ENCODE measurements at regions not wholly inside any gene's neighbourhood (a gene's known extent, or its start where the extent isn't known, plus 50 kb on each side); places are given as distances from the start of the nearest gene placed in this dataset.
"Not testable (repeated sequence)": the region's sequence is repeated elsewhere in the genome, so short reads cannot be mapped to it uniquely, and the experiment has no call there.

DNA sequence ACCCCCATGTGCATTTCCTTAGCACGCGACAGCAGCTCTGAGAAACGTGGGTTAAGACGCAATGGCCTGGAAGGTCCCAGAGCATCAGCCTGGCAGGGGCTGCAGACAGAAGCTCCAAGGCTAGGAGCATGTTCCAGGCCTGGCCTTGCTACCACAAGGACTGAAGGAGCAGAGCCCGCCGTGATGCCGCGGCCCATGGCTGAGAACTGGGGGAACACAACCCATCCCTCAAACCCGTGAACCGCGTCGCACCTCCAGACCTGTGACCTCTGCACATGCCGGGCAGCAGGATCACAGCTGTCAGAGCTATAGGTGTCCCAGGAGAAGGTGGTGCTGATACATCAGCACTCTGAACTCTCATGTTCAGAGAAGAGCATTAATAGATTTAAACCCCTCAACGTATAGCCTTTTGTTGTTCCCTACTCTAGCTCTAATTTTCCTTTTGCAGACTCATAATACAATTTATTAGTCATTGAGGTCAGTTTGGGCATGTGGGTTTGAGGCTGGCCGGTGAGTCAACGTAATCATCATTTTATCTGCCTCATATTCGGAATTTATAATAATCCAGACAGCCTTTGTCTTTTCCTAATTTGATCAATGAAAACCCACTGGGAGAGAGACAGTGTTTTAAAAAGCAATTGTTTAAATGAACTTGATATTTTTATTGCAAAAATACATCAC, 222.5 kb upstream of the TCERG1L start:
- no peak for DNase-seq

DNA sequence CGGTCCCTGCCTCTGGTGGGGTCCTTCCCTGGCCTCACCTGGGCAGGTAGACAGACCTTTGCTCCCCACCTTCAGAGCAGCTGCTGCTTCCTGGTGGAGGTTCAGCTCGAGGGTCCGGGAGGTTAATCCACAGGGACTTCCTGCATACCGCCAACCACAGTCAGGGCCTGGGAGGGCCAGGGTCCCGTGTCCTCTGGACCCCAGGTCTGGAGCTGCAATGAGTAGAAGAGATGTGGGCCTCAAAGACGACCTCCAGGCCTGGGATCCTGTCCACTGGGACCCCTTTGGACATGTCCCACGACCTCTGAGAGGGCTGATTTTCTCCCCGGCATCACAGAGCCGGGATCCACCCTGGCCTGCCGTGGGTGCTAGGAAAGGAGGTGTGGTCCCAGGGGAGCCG, 223.3 kb upstream of the TCERG1L start:
- DNase-seq = no peak

DNA sequence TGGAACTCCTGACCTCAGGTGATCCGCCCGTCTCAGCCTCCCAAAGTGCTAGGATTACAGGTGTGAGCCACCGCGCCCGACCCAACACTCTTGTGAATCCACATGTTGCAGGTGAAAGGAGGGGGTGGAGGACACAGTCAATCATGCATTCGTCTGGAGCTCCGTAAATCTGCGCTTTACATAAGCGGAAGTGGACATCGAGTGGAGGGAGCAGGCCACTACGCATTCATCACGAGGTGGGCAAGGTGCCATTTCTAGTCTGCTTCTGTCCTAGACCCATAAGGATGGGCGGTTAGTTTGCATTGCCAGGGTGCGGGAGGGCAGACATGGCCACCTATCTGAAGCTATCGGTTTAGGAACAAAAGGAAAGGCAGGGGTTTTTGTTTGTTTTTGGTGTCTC, 225.2 kb upstream of the TCERG1L start:
- no peak for DNase-seq

DNA sequence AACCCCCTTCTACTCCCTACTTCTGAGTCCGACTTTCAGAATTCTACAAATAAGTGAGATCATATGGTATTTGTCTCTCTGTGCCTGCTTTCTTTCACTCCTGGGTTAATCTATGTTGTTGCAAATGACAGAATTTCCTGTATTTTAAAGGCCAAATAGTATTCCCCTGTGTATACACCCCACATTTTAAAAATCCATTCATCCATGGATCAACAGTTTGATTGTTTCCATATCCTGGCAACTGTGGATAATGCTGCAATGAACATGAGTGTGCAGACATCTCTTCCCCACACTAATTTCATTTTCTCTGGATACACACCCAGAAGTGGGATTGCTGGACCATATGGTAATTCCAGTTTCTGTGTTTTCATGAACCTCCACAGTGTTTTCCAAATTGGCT, 225.8 kb upstream of the TCERG1L start:
- DNase-seq = no peak

DNA sequence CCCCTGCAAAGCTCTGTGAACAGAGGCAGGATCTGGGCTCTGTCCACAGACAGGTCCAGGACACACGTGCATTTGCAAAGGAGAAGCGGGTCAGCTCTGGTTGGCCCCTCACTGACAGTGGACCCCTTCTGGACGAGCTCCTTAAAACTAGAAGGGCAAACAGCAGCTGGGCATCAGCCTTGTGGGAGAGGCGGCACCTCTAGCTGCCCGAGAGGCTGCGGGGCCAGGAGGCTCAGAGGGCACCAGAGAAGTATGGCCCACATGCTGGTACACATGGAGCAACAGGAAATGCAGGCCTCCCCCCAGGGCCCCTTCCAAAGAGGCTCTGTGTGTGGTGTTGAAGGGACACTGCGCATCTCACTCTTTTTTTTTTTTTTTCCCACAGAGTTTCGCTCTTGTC, 233.0 kb upstream of the TCERG1L start:
- no peak for DNase-seq

DNA sequence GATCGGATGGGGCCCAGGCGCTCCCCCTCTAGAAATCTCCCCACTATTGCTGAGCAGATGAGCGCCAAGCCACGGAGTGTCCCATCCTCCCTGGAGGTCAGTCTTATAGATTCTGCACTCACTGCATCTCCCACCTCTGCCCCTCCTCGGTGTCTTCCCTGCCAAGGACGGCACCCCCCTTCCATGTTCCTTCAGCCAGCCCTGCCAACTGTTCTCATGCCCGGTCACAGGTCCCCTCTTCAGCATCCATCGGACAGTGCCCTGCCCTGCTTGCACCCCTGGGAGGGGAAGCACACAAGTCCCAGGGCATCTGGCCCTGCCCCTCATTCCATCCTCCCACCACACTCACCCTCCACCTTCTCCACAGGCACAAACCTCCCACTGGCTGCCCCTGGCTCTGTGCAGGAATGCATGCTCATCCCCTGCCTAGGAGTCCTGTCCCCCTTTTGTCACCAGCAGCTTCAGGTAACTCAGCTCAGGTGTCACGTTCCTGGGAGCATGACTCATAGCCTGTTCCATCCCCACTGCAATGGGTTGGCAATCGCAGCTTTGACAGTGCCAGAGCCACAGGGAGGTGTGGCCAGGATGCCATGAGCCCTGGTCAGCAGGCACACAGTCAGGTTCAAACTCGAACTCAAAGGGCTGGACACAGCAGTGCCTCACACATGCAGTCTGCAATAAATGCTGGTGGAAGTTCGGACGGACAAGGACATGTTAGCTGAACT, 234.7 kb upstream of the TCERG1L start:
- no peak for DNase-seq

DNA sequence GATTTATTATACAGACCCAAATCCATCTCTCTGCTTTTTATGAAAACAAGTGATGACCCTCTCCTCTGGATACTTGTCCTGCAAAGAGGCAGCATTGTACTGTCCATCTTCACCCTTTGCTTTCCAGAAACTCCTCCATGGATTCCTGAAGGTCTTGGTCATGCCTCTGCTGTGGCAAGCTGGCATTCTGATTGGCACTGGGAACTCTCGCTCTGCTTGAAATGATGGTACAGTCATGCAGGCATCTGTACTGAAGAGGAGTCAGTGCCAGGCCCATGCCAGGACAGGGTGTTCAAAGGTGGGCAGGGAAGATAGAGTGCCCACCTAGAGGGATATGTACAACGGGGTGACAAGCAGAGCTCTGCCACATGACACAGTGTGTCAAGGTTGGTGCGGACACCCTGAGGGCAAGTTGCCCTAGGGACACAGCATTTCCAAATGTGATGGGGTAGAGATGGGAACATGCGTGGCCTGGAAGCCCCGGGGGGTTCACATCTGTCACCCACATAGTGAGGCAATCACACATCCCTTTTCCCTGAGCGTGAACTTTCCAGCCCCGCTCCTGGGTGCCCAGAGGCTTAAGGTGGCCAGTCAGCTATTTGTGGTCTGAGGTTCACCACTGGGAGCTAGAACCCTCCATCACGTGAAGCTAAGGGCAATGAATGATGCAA, 235.7 kb upstream of the TCERG1L start:
- DNase-seq = peak in 1 of 2 experiments; percentile 8

DNA sequence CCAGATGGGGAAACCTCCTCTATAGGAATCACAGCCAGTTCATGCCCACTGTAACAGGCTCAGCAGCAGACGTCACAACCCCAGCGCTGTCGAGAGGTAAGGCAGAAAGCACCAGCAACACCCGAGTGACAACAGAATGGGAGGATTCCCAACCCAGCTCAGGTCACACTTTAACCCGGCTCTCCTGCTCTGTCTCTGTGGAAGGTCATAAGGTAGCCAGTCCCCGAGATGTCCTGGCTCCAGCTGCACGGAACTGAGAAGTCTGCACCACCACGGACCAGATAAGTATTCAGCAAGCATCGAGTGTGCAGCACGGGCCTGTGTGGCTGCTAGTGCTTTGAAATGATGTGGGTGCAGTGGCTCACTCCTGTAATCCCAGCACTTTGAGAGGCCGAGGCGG, 236.7 kb upstream of the TCERG1L start:
- no peak for DNase-seq

DNA sequence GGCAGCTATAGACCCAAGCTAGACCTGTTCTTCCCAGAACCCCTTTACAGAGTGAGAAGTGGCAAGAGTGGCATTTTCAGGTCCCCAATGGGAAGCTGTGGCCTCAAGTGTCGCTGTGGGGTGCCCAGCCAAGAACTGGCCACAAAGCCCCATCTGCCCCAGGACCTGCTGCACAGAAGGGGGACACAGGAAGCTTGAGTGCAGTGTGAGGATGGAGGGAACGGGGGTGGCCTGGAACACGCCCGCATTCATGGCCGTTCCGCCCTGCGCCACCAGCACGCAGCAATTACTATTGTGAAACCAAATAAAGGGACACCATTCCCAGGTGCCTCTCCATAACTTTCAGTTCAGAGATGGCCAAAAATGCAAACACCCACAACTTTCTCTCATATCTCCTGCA, 237.6 kb upstream of the TCERG1L start:
- DNase-seq = no peak

DNA sequence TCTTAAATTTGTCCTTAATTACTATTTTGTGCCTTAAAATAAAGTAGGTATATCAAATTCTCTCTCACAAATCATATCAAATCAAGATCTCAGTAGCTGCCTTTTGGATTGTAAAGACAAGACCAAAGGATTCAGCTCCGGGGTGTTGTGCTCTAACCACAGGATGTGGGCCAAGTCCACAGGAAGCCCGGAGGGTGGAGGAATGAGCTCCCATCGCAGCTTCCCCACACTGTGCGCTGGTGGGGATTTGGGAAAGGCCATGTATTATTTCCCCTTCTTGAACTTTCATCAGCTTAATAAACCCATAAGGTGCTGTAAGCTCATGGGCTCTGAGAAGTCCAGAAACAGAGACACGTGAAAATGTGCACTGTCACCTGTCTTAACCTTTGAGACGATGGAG, 241.6 kb upstream of the TCERG1L start:
- no peak for DNase-seq

DNA sequence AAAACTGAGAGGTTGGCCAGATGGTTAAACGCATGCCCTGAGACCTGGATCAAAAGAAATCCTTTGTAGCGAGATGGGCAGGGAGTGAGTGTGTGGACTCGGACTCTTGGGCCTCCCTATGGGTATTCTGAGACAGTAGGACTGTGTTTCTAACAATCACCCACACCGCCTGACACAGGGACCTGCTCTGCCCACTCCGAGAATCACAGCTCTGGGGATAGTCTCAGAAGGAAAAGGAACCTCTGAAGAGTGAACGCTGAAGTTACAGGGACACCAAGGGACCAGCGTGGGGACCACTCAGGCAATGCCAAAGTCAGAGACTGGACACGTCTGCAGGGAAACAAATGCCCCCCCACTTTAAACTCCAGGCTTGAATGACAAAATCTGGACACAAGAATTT, 242.1 kb upstream of the TCERG1L start:
- no peak for DNase-seq

DNA sequence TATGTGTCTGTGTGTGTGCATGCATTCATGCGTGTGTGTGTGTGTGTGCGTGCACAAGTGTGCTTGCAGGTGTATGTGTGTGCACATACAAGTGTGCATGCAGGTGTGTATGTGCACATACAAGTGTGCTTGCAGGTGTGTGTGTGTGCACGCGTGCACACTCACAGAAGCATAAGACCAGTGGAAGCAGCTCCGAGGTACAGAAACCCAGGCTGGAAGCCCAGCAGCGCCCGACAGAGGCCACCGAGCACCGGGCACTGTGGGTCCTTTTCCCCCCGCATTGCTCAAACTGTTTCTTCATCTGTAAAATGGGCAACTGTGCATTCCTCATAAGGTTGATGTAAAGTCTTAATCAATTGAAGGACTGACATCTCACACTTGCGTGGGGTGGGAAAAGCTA, 243.3 kb upstream of the TCERG1L start:
- DNase-seq = no peak

DNA sequence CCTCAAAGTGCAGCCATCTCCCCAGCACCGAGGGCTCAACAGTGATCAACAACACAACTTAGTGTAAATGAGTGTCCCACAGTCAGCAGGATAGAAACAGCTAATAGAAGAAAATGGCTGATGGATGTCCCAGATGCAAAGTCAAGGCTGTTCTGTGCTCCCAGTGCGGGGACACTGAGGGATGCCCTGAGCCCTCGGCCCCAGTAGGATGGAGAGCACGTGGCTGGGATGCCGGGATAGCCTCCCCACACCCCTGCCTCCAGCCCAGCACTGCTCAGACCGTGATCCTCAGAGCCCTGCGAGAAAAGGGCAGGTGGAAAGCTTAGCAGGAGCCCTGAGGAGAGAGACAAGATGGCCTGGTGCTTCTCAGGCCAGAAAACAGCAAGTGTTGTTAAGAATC, 243.9 kb upstream of the TCERG1L start:
- DNase-seq = no peak

DNA sequence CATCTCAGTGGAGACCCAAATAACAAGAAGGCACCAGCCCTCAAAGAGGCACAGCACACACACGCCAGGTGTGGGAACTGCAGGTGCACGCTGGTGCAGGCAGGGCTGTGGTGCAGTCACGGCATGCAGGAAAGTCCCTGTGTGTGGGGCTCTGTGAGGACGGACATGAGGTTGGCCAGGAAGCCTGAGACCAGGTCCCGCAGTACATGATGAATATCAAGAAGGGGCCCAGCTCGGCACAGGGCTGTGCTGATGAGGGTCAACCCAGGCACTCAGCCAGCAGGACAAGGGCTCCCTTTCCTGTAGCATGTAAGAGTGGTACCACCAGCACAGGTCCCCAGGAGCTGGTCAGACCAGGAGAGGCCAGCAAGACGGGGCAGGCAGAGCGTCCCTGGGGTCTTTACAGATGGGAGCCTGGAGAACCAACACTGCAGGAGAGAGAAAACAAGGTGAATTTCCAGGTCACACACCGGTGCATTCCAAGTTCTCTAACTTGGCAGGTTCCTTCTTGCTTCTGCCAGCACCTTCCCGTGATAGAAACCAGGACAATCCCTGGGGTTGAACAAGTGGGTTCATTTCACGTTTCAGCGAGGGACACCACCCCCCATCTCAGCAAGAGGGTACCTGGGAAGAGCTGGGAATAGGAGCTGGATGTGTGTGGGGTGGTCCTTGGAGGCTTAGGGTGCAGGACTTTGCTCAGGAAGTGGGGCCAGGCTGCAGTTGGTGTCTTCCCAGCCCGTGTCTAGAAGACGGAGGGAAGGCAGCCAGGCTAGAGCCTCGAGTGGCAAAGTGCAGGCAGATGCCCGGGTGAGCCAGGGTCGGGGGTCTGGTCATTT, 244.8 kb upstream of the TCERG1L start:
- no peak for DNase-seq

DNA sequence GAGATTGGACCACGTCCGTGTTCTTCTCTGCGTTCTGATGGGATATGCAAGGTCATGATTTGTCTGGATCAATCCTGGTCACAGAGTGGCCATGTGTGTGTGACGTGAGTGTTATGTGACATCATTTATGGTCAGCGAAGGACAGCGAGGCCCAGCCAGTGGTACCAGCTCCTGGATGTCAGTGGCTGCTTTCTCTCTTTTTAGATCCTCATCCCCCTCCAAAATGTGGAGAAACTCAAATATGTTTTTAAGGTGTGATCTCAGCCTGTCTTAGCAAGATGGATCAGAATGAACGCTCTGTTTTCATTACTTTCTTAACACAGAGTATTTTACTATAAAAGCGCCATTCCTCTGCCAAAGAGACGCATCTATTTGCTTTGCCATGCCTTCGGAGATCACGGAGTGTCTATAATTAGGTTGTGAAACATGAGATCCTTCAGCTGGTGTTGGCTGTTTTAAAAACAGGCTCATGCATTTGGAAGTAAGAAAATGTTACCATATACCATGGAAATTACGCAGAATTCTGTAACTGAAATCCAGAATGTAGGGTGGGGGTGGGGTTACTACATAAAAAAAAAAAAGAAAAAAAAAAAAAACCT, 245.5 kb upstream of the TCERG1L start:
- peak; percentile 2 to 15 for DNase-seq

DNA sequence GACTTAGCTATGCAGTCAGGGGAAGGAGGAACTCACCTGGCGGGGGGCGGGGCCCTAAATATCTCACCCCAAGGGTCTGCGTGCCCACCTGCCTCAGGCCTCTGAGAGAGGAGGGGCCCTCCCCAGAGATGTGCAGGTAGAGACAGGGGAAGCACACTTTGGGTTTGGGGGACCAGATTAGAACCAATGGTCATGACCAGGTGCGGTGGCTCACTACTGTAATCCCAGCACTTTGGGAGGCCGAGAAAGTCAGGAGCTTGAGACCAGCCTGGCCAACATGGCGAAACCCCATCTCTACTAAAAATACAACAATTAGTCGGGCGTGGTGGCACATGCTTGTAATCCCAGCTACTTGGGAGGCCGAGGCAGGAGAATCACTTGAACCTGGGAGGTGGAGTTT, 246.4 kb upstream of the TCERG1L start:
- DNase-seq = not testable (repeated sequence)

DNA sequence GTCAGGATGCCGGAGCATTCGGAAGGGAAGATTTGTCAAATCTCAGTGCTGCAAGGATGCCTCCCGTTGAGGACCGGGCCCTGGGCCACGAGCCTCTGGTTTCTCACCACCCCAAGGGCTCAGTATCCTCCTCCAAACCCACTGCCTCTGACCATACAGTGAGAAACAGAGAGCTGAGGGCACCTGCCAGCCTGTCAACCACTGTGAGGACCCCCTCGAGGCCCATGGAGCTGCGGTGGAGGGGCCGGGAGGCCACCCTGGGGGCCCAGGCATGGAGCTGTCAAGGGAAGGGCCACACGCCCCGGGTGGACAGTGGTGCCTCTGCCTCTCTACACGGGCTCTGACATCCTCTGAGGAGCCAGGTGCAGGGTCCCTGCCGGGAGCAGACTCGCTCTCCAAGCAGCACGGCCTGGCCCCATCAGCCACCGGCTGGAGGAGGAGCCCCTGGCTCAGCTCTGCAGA, 248.0 kb upstream of the TCERG1L start:
- no peak for DNase-seq

DNA sequence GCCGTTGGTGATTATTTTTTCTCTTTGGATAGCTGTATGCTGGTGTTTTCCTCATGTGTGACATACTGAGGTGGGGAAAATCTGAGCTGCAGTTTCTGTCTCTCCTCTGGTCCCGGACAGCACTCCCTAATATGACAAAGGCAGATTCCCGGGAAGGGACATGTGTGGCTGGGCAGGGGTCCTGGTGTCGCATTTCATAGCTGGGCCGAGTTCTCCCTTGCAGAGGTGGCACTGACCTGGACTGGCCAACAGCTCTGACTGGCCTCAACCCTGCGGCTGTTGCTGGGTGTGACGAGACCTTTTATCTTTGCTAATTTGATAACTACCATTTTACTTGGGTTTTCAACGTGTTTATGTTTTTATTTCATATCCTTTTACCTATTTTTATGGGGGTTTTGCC, 248.6 kb upstream of the TCERG1L start:
- no peak for DNase-seq

DNA sequence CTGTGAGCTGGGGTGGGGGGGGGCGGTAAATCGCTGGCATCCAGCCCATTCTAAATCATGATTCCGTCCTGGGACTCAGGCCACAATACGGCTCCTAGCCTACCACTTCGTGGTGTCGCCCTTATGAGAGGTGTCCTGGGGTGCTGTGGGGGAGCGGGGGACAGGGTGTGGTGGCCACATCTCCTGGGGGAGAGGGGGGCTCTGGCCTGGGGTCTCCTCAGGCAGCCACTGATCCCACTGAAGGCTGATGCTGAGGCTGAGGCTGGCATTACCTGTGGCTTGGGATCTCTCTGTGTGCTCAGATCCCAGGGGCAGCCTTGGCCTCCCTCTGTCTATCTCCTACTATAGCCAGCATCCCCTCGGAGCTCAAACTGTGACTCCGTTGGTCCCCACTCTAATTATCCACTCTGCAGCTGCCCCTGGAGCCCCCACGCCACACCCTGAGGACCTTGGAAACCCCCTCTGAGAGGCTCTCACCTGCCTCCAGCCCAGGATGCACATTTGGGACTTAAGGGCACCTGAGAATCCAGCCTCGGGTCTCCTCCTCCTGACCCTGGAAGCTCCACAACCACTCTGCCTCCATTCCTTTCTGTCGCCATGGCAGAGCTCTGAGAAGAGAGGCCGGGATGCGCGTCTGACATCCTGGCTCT, 249.3 kb upstream of the TCERG1L start:
- no peak for DNase-seq

DNA sequence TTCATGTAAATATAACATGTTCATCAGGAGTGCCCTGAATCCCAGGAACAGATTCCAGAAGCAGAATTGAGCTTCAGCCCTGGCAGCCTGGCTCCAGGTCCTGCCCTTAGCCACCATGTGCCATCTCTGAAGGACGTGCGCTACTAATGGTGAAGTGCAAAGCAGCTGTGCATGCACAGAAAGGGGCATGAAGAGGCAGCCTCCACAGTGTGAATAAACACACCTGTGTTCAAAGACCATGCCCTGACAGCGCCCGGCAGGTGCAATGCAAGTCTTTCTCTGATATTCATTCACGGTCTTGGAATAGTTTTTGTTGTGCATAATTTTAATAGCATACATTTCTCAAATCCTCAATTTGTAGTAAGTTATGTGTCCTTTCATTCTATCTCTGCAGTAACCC, 250.4 kb upstream of the TCERG1L start:
- peak in 1 of 2 experiments; percentile 32 for DNase-seq

DNA sequence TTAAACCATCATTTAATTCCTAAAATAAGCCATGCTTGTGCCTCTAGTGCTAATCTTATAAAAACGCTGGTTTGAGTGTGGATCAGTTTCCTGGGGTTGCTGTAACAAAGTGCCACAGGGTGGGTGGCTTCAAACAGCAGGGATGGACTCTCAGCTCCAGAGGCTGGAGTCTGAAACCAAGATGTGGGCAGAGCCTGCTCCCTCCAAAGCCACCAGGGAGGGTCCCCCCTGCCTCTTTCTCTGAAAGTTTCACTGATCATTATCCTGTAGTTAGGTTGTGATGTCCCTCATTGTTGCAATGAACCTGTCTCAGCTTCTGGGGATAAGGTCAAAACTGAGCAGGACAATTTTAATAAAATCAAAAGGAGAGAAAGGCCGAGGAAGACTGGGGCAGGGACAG, 251.9 kb upstream of the TCERG1L start:
- no peak for DNase-seq

All from NCI-H526 (cell line).